Keratinocyte (primary cell): ENCODE measurements at regions not wholly inside any gene's neighbourhood (a gene's known extent, or its start where the extent isn't known, plus 50 kb on each side); places are given as distances from the start of the nearest gene placed in this dataset.

ENCODE experiments used
- DNase-seq: peaks from one replicate; pipeline ENCODE4 v3.0.0-alpha.2; 2011; ENCODE audit warnings: low read depth, missing footprints, low spot score
- FAIRE-seq: peaks from 2 replicates; lab custom pipeline; 2011; peaks lifted over from hg19 to GRCh38; lab: Jason Lieb, UNC
- H2AFZ ChIP-seq: 2 replicates; pipeline ENCODE4 v1.6.0; 2012; ENCODE audit warnings: low read length, control low read depth, inconsistent platforms; ENCODE audit not compliant: control insufficient read depth
- H3K27ac ChIP-seq: 2 replicates; pipeline ENCODE4 v1.5.1; 2011; ENCODE audit warnings: low read length; ENCODE audit not compliant: control insufficient read depth, insufficient read depth
- H3K27me3 ChIP-seq: 3 replicates; pipeline ENCODE4 v1.6.0; 2011; ENCODE audit warnings: low read length; ENCODE audit not compliant: control insufficient read depth, insufficient read depth; ENCODE audit errors: extremely low read depth
- H3K36me3 ChIP-seq, 2 experiments: 2 replicates in 1 of 2; 3 replicates in 1 of 2; pipeline ENCODE4 v1.5.1; 2011; ENCODE audit warnings: low read length in 2 of 2, mild to moderate bottlenecking in 1 of 2; ENCODE audit not compliant: control insufficient read depth in 2 of 2, insufficient read depth in 2 of 2; ENCODE audit errors: extremely low read depth in 1 of 2
- H3K4me1 ChIP-seq: 3 replicates; pipeline ENCODE4 v1.5.1; 2011; ENCODE audit warnings: low read length; ENCODE audit not compliant: control insufficient read depth, insufficient read depth; ENCODE audit errors: extremely low read depth
- H3K4me2 ChIP-seq: 3 replicates; pipeline ENCODE4 v1.6.0; 2011; ENCODE audit warnings: low read depth, low read length; ENCODE audit not compliant: control insufficient read depth, insufficient read depth; ENCODE audit errors: extremely low read depth
- H3K4me3 ChIP-seq, 3 experiments: fragments of 200-600 bp in 1 of 3; sonication (generic) in 1 of 3; 2 replicates in 2 of 3; 3 replicates in 1 of 3; pipeline ENCODE4 v1.5.1; 2011 to 2016; ENCODE audit warnings: low read length in 3 of 3, mild to moderate bottlenecking in 3 of 3, control low read depth in 2 of 3, inconsistent platforms in 1 of 3, low read depth in 1 of 3, mixed read lengths in 1 of 3, mixed run types in 1 of 3, moderate library complexity in 1 of 3; ENCODE audit not compliant: control insufficient read depth in 2 of 3, insufficient read depth in 2 of 3; ENCODE audit errors: extremely low read depth in 1 of 3
- H3K79me2 ChIP-seq: 2 replicates; pipeline ENCODE4 v1.6.0; 2012; ENCODE audit warnings: low read length; ENCODE audit not compliant: control insufficient read depth, insufficient read depth
- H3K9ac ChIP-seq: 3 replicates; pipeline ENCODE4 v1.6.0; 2011; ENCODE audit warnings: low read length; ENCODE audit not compliant: control insufficient read depth, insufficient read depth; ENCODE audit errors: extremely low read depth
- H3K9me1 ChIP-seq: 3 replicates; pipeline ENCODE4 v1.6.0; 2011; ENCODE audit warnings: low read length; ENCODE audit not compliant: control insufficient read depth, insufficient read depth; ENCODE audit errors: extremely low read depth
- H3K9me3 ChIP-seq: 2 replicates; pipeline ENCODE4 v1.5.1; 2012; ENCODE audit warnings: low read depth, low read length; ENCODE audit not compliant: control insufficient read depth
- H4K20me1 ChIP-seq: 3 replicates; pipeline ENCODE4 v1.6.0; 2011; ENCODE audit warnings: low read length; ENCODE audit not compliant: control insufficient read depth, insufficient read depth; ENCODE audit errors: extremely low read depth
- CTCF ChIP-seq, 3 experiments: IDR thresholded peaks in 1 of 3; conservative IDR thresholded peaks in 1 of 3; optimal IDR thresholded peaks in 1 of 3; 2 replicates in 2 of 3; 3 replicates in 1 of 3; pipeline versions ENCODE3 to v1.5.1; 2011; ENCODE audit warnings: low read length in 3 of 3, mild to moderate bottlenecking in 3 of 3, moderate library complexity in 2 of 3, control low read depth in 1 of 3, inconsistent platforms in 1 of 3; ENCODE audit not compliant: insufficient read depth in 2 of 3; ENCODE audit errors: extremely low read depth in 1 of 3
- EZH2 ChIP-seq: IDR thresholded peaks from one replicate; pipeline ENCODE4 v1.6.1; 2012; ENCODE audit warnings: inconsistent platforms, mild to moderate bottlenecking, low read length, moderate library complexity
- dilution Hi-C: fragments of 300-500 bp; cut with MboI; formaldehyde crosslinking; loops from one replicate; pipeline ENCODE4 v1.7.0; 2020; ENCODE audit warnings: low sequenced_read_pairs; ENCODE audit not compliant: extremely low pct_ligation_motif_present

GRCh38 chr15:46773016-46773415 lies 944.3 kb upstream of the SEMA6D start:
- Histone ChIP-seq H3K36me3 (no peaks in the 10 kb centered on the region), H4K20me1 (no peaks in the 10 kb centered on the region), H3K4me1 (no peaks in the 10 kb centered on the region), H3K9me3 (peaks cover 5% of the 10 kb centered on the region), H3K79me2 (no peaks in the 10 kb centered on the region), H3K9me1 (no peaks in the 10 kb centered on the region), H3K4me3 (no peak overlapping the region), H3K4me2 (no peak overlapping the region), H3K27ac (no peak overlapping the region), H3K27me3 (no peaks in the 10 kb centered on the region), H3K9ac (no peak overlapping the region), H2AFZ (no peak overlapping the region)
- no peak for FAIRE-seq
- TF ChIP-seq EZH2, result no peak
- TF ChIP-seq CTCF (optimal IDR thresholded peaks at IDR 0.05 in 1 of 3, IDR thresholded peaks at IDR 0.05 in 1 of 3, conservative IDR thresholded peaks at IDR 0.05 in 1 of 3; ENCODE audit: extremely low read depth in 1 of 3, insufficient read depth in 2 of 3, low read length in 3 of 3), result no peak
- no peak for DNase-seq
- dilution Hi-C loops, result no loop called here

- H4K20me1 ChIP-seq, result no peaks in the 10 kb centered on the region
- H3K27me3 ChIP-seq, result no peaks in the 10 kb centered on the region
- H3K9me3 ChIP-seq, result no peaks in the 10 kb centered on the region
- FAIRE-seq (no peak), DNase-seq (no peak)
- H3K4me1 ChIP-seq, result no peaks in the 10 kb centered on the region
- H3K79me2 ChIP-seq, result no peaks in the 10 kb centered on the region
- no peak overlapping the region for H3K4me3 ChIP-seq
- no peak overlapping the region for H3K27ac ChIP-seq
- H3K4me2 ChIP-seq, result no peak overlapping the region
- no peaks in the 10 kb centered on the region for H3K9me1 ChIP-seq
- H3K9ac ChIP-seq, result no peak overlapping the region
- dilution Hi-C loops, result no loop called here
- TF ChIP-seq CTCF (optimal IDR thresholded peaks at IDR 0.05 in 1 of 3, IDR thresholded peaks at IDR 0.05 in 1 of 3, conservative IDR thresholded peaks at IDR 0.05 in 1 of 3; ENCODE audit: extremely low read depth in 1 of 3, insufficient read depth in 2 of 3, low read length in 3 of 3) (no peak), EZH2 (no peak)
- no peak overlapping the region for H2AFZ ChIP-seq
- no peaks in the 10 kb centered on the region for H3K36me3 ChIP-seq
Measured at GRCh38 chr15:46778876-46779275, 938.4 kb upstream of the SEMA6D start.
